GM21423 (cell line): ENCODE measurements at regions not wholly inside any gene's neighbourhood (a gene's known extent, or its start where the extent isn't known, plus 50 kb on each side); places are given as distances from the start of the nearest gene placed in this dataset.
"Not testable (repeated sequence)": the region's sequence is repeated elsewhere in the genome, so short reads cannot be mapped to it uniquely, and the experiment has no call there.

ENCODE experiments used
- ATAC-seq: cut with Tn5 transposase; IDR thresholded peaks from one replicate; pipeline ENCODE4 v1.9.1; 2021; ENCODE audit warnings: mild to moderate bottlenecking, moderate library complexity; ENCODE audit not compliant: unreplicated experiment

GRCh38 chr7:19312416-19312815, 167.2 kb upstream of the FERD3L start:
- ATAC-seq, result no peak

GRCh38 chr7:19307554-19307953, 162.3 kb upstream of the FERD3L start:
- ATAC-seq, result no peak

GRCh38 chr7:19305698-19306097, 160.5 kb upstream of the FERD3L start:
- no peak for ATAC-seq

DNA sequence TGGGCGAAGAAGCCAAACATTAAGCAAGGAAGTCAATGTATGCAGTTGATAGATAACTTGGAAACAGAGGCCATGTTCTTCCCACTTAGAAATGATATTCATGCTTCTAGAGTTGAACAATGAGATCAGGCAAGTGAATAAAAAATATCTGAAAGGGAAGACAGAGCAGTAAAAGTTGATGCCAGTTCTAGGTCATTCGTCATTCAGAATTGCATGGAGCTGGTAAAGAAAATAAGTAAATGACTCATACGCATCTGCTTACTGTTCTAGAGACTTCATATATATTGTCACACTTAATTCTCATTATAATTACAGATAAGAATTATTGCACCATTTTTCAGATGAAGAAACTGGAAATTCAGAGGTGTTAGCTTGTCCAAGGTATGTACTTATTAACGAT, 158.9 kb upstream of the FERD3L start:
- no peak for ATAC-seq

DNA sequence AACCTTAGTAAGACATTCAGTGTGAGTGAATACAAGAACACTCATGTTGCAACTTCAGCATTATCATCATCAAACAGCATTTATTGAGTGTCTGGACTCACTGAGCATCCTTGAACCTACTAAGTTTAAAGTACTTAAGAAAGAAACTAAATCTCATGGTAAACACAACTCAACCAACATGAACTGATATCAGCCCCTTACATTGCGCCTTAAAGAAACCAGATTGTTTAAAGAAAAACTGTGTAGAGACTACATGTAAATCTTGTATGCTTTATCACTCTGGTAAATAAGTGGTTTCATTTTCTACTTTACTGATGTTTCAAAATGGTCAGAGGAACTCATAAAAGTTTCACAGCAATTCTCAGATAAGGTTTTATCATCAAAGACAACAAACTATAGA, 157.5 kb upstream of the FERD3L start:
- no peak for ATAC-seq

DNA sequence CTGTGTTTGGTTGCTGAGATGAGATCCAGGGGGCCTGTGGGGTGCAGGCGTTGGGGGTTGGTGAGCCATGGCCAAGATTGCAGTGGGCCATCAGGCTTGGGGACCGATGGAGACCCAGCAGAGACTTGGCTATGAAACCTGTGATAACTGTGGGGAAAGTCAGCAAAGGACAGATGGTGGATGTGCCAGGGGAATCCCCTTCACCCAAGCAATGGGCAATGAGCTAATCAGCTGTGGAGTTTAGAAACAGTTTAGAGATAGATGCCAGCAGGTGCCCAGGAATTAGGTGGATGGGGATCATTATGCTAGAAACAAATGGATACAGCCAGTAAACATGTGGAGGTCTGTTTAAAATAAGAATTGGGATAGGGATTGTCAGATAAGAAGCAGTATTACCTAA, 151.4 kb upstream of the FERD3L start:
- ATAC-seq, result no peak

DNA sequence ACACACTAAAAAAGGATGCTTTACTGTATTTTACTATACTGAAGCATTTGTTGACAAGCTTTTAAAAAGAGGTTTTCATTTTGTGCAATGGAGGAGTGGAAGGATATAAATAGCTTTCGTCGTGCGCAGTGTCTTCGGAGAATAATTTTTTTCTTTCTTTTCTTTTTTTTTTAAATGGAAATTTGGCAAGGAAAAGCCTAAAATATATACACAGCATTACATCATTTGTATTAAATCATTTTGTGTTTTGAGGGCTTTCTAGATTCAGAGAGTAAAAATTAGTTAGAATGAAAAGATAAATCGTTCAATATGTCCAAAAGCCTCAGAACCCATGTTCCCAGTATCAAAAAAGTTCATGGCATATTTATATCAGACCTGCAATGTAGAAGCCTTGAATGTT, 150.2 kb upstream of the FERD3L start:
- ATAC-seq, result no peak

- ATAC-seq, result no peak
Observed at GRCh38 chr7:19294619-19295018, 149.4 kb upstream of the FERD3L start.

DNA sequence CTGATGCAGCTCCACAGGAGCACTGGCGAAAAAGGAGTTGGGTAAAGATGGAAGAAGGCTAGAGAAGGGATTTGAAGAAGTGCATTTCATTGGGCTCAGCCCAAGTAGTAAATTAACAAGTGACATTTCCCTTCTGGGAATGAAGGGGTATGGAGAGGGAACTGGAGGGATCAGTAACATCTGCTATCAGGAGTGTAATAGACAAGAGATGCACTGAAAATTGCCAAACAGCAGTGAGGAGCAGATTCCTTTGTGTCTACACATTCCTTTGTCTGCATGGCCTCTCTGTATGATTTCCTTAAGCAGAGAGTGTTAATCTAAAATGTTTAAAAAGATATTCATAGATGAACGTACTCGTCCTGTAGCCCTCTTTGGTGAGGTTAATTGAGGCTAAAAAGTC, 148.2 kb upstream of the FERD3L start:
- ATAC-seq, result no peak

GRCh38 chr7:19290968-19291367, 145.7 kb upstream of the FERD3L start:
- ATAC-seq, result no peak

DNA sequence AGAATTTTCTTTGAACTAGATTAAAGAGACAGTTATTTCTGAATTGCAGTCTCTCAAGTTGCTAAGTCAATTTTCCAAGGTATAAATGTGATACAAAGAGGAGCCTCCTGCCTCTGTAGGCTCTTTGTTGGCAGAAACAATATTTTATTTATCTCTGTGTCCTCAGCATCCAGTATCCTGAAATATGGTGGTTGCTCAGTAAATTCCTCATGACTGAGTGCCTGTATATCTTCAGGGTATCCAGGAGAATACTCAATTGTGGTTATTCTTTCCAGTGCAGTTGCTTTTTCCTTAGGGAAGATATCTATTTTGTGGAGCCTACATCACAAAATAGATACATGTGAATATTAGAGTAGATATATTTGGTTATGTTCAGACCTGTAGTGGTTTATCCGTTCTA, 144.8 kb upstream of the FERD3L start:
- ATAC-seq, result no peak

- ATAC-seq, result no peak
Observed at GRCh38 chr7:19284596-19285300, 139.5 kb upstream of the FERD3L start.

DNA sequence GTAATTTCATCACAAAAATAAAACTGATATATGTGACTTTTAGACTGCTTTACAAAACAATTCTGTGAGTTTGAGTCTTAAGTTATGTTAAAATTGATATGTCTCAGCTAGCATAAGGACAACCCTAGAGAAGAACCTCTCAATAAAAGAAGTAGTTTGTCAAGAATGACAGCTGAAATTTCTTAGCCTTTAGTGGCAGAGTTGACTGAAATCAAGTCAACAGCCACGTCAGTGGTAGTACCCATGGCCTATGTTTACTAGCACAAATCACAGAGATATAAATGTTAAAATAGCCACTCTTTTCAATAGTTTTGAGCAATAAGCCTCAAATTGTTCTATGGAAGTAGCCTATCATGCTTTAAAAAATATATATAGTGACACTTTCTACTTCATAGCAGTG, 138.9 kb upstream of the FERD3L start:
- no peak for ATAC-seq

- ATAC-seq, result no peak
Observed at GRCh38 chr7:19275000-19275399, 129.8 kb upstream of the FERD3L start.

DNA sequence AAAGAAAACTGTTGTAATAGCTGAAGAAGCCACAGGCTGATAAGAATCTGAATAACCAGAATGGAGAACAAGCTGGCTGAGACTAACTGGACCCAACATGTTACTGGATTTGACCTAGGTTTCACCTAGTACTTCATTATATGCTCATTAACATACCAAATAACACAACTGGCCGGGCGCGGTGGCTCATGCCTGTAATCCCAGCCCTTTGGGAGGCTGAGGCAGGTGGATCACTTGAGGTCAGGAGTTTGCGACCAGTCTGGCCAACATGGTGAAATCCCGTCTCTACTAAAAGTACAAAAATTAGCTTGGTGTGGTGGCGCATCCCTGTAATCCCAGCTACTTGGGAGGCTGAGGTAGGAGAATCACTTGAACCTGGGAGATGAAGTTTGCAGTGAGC, 127.1 kb upstream of the FERD3L start:
- not testable (repeated sequence) for ATAC-seq

GRCh38 chr7:19269301-19269700, 124.1 kb upstream of the FERD3L start:
- ATAC-seq, result no peak

DNA sequence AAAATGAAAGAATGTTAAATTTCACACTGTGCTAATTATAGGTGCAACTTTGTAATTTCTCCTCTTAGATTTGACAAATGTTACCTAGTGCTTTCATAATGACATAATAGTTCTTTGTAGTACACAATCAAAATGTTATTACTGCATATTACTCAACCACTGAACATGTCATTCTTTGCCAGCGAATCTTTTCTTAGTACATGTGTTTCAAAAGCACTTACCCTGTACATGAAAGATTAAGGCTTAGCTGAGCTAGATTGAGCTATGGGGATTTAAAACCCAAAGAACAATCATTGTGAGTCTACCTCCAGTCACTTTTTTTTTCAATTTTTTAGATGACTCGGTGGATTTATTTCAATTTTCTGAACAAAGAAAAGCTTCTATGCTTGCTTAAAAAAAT, 123.5 kb upstream of the FERD3L start:
- ATAC-seq, result no peak

- ATAC-seq, result no peak
Observed at GRCh38 chr7:19262826-19263225, 117.6 kb upstream of the FERD3L start.

DNA sequence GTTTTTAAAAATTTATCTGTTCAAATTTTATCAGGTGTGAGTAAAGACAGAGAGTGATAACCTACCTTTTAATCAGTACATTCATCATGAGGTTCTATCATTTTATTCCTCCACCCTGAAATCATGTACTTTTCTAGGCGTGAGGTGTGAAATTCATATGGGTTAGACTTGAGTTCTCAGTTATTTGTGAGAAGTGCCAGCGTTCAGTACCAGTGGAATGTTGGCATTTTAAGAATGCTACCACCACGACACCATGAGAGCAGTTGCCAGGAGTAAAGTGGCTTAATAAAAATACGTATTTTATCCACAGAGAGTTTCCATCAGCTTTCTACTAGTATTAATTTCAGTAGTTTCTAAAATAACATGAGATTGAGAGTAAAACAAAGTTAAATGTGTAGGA, 104.1 kb upstream of the FERD3L start:
- ATAC-seq, result no peak

GRCh38 chr7:19248681-19249080, 103.5 kb upstream of the FERD3L start:
- ATAC-seq, result no peak

- no peak for ATAC-seq
Observed at GRCh38 chr7:19248115-19248514, 102.9 kb upstream of the FERD3L start.

DNA sequence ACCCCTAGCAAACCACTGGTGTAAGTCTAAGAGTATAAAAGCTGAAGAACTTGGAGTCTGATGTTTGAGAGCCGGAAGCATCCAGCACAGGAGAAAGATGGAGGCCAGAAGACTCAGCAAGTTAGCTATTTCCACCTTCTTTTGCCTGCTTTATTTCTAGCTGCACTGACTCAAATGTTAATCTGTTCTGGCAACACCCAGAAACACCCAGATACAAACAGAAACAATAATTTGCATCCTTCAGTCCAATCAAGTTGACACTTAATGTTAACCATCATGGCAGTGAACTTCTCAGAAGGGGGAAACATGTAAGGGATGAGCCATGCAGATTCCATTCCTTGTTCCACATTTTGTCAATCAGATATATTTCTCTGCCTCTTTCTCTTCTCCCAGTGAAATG, 101.8 kb upstream of the FERD3L start:
- no peak for ATAC-seq

- no peak for ATAC-seq
Observed at GRCh38 chr7:19242246-19242645, 97.0 kb upstream of the FERD3L start.
